Lower leg skin (tissue), 4 donors: ENCODE measurements at regions not wholly inside any gene's neighbourhood (a gene's known extent, or its start where the extent isn't known, plus 50 kb on each side); places are given as distances from the start of the nearest gene placed in this dataset.

Experiments
- DNase-seq, 2 donors: peaks; one replicate each; pipeline ENCODE4 v3.0.0-alpha.2; 2019; ENCODE audit warnings: low spot score in 2 of 2
- H3K4me3 ChIP-seq: fragments of 200-600 bp; sonication (generic); 2 replicates; pipeline ENCODE4 v1.5.1; 2017; ENCODE audit warnings: mild to moderate bottlenecking, low read depth; ENCODE audit not compliant: poor library complexity, severe bottlenecking
- CTCF ChIP-seq, 3 donors: fragments of 450-650 bp; IDR thresholded peaks; one replicate each; pipeline ENCODE4 v1.5.1; 2016; ENCODE audit warnings: antibody characterized with exemption in 3 of 3, mild to moderate bottlenecking in 3 of 3, moderate library complexity in 2 of 3
- POLR2A ChIP-seq, 2 donors: fragments of 450-650 bp; IDR thresholded peaks; one replicate each; pipeline ENCODE4 v1.6.1; 2016 to 2017; ENCODE audit warnings: antibody characterized with exemption in 2 of 2, mild to moderate bottlenecking in 1 of 2, moderate library complexity in 1 of 2
- WGBS, 2 donors: methylation state at CpG; one replicate each; pipeline ENCODE4 v1.1.5; 2018; 5-methylcytosine and 5-hydroxymethylcytosine counted together
- intact Hi-C: fragments of 100-400 bp; cut with DNase I; formaldehyde crosslinking; loops from one replicate; pipeline ENCODE4 v1.15.0; 2023; ENCODE audit warnings: low total_unique reads

DNA sequence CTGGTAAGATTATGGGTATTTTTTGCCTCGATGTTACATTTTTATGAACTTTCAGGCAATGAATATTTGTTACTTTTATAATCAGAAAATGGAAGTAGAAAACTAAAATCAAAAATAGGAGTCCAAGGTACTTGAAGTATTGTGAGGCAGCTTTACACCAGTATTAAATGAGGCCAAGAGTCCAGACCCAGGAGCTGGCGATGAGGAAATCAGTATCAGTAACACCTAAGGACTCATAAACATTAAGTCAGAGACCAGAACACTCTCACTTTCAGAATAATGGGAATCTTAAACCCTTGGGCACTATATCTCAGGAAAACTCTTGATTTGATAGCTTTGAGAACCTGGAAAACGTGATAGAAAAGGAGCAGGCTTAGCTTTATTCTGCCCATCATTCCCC is 208.8 kb downstream of the GXYLT1 start:
- WGBS, 2 donors = 81 to 95% methylated on average over 3 of the region's 3 CpGs
- H3K4me3 ChIP-seq = no peak overlapping the region
- intact Hi-C loops = no loop called here
- TF ChIP-seq CTCF (IDR thresholded peaks at IDR 0.05) (no peak), POLR2A (IDR thresholded peaks at IDR 0.05) (no peak)
- no peak for DNase-seq

DNA sequence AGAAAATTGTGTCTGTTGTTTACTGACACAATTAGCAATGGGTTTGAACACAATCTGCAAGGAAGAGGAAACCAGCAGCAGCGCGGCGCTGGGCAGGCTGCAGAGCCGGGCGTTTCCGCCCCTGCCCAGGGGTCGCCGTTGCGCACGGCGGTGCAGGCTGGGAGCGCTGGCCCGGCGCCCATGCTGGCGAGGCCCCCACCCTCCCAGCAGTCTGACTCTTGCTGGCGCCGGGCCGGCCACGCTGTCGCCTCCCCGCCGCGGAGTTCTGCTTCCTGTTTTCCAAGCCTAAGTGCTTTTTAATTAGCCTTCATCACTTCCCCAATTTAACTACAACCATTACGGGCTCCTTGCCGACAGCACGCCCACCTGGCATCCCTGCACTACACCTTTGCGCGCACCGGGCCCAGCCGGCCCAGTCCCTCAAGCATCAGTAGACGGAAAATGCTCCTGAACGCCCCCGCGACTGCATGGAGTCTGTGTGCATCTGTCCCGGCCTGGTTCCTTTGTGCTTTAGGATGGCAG is 212.1 kb downstream of the GXYLT1 start:
- WGBS, 2 donors = 0% methylated on average over 26 to 35 of the region's 35 CpGs
- intact Hi-C loops = no loop called here
- DNase-seq = peak; percentile 39 to 92
- TF ChIP-seq POLR2A (IDR thresholded peaks at IDR 0.05) = no peak
- no peak for TF ChIP-seq CTCF (IDR thresholded peaks at IDR 0.05)
- peak overlapping the region; percentile 10 for H3K4me3 ChIP-seq

DNA sequence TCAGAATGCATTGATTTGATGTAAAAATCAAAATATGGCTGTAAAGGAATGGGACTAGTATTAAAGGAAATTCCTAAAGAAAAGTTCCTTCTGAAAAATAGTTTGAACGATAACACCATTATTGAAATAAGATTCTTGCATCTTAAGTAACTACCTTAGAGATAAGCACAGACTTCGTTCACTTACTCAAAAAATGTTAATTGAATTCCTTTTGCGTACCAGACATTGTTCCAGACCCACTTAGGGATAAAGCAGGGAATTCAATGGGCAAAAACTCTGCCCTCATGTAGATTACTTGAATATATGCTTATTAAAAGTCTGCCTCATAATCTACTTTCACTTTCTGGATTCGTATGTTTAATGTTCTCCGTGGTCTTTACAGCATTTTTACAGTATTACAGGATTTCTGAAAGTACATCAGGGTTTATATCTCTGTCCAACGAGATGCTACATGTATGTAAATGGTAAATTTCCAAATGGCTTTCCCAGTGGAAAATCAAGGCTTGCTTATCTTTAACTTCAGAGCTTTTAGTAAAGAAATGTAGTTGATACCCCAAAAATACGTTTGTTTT is 213.7 kb downstream of the GXYLT1 start:
- WGBS, 2 donors = 21 to 29% methylated on average over 7 of the region's 7 CpGs
- TF ChIP-seq CTCF (IDR thresholded peaks at IDR 0.05) = no peak
- no peak for TF ChIP-seq POLR2A (IDR thresholded peaks at IDR 0.05)
- DNase-seq = no peak
- intact Hi-C loops = no loop called here
- no peak overlapping the region for H3K4me3 ChIP-seq

- no peak overlapping the region for H3K4me3 ChIP-seq
- WGBS, 2 donors = 86 to 88% methylated on average over 2 of the region's 2 CpGs
- no peak for TF ChIP-seq CTCF (IDR thresholded peaks at IDR 0.05)
- no peak for TF ChIP-seq POLR2A (IDR thresholded peaks at IDR 0.05)
- DNase-seq = no peak
- intact Hi-C loops = no loop called here
Observed at GRCh38 chr12:41924111-41924510, 220.6 kb downstream of the GXYLT1 start.

DNA sequence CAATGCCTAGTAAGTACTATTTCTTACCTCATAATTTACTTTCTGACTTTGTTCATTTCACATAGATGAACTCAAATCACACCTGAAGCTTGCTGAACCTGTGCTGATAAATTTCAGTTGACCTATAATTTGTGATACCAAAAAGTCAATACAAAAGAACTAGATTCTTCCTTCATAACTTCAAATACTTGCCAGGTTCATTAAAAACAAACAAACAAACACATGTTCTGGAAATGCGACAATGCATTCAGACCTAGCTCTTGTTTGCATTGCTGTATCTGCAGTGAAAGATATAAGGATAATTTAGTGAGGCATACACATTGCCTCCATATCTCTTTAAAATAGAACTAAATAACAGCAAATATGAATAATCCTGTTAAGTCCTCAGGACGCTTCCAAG is 221.3 kb downstream of the GXYLT1 start:
- intact Hi-C loops = no loop called here
- H3K4me3 ChIP-seq = no peak overlapping the region
- WGBS, 2 donors = 91 to 96% methylated on average over 2 of the region's 2 CpGs
- TF ChIP-seq POLR2A (IDR thresholded peaks at IDR 0.05) (no peak), CTCF (IDR thresholded peaks at IDR 0.05) (no peak)
- DNase-seq = no peak

DNA sequence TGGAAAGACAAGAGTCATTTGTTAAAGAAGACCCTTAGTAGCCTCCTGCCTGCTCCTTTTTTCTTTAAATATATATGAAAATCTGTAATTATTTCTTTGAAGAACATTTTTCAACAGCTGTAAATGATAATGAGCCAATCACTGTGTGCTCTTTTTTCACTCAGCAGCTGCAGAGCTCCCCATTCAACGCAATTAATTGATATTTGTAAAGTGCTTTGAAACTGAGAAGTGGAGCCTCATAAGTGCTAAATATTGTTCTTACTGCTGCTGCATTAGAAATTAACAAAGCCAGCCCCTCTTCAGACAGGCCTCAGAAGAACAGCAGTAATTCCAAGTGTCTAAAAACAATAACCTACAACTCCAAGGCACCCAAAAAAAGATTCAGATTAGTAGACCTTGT is 224.3 kb downstream of the GXYLT1 start:
- TF ChIP-seq CTCF (IDR thresholded peaks at IDR 0.05) (no peak), POLR2A (IDR thresholded peaks at IDR 0.05) (no peak)
- no peak overlapping the region for H3K4me3 ChIP-seq
- intact Hi-C loops = no loop called here
- WGBS, 2 donors = 79 to 90% methylated on average over 1 of the region's 1 CpG
- DNase-seq = no peak
